ENCODE measurements at regions not wholly inside any gene's neighbourhood (a gene's known extent, or its start where the extent isn't known, plus 50 kb on each side); places are given as distances from the start of the nearest gene placed in this dataset.

DNA sequence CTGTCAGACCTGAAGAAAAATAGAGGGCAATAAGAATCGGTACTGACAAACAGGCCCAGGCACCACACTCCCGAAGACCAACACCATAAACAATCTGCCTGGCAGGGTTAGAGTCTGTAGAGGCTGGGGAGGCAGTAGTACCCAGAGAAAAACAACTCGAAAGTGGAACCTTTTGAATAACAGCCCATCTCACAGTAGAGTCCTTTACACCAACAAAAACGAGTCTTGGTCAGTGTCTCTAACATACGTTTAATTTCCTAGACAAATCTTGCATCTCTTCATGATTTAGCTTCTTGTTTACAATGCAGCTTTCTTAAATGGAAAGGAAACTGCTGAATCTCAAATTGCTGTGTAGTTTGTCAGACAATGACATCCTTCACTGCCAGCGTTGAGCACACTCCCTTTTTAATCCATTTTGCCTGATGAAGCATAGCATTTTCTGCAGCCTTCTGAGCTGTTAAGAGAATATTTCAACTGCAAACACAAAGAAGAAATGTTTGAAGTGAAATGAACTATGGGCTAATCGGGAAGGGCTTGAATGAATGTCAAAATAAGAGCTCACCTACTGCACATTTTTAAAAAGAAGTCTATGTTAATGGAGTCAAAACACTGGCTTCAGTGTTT lies 73.1 kb upstream of the DSG1 start:
- TF ChIP-seq ZFX (IDR thresholded peaks at IDR 0.05; ENCODE audit: borderline replicate concordance) = no peak
- TF ChIP-seq, protein P1, sequence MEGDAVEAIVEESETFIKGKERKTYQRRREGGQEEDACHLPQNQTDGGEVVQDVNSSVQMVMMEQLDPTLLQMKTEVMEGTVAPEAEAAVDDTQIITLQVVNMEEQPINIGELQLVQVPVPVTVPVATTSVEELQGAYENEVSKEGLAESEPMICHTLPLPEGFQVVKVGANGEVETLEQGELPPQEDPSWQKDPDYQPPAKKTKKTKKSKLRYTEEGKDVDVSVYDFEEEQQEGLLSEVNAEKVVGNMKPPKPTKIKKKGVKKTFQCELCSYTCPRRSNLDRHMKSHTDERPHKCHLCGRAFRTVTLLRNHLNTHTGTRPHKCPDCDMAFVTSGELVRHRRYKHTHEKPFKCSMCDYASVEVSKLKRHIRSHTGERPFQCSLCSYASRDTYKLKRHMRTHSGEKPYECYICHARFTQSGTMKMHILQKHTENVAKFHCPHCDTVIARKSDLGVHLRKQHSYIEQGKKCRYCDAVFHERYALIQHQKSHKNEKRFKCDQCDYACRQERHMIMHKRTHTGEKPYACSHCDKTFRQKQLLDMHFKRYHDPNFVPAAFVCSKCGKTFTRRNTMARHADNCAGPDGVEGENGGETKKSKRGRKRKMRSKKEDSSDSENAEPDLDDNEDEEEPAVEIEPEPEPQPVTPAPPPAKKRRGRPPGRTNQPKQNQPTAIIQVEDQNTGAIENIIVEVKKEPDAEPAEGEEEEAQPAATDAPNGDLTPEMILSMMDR (IDR thresholded peaks at IDR 0.05) = no peak

Measured in 22Rv1 (cell line).